ENCODE measurements at regions not wholly inside any gene's neighbourhood (a gene's known extent, or its start where the extent isn't known, plus 50 kb on each side); places are given as distances from the start of the nearest gene placed in this dataset.

- H3K9me3 ChIP-seq (ENCODE audit: control insufficient read depth in 2 of 2, low read length in 2 of 2) = no peaks in the 10 kb centered on the region
- no peaks in the 10 kb centered on the region for H3K36me3 ChIP-seq (ENCODE audit: control insufficient read depth in 2 of 2, insufficient read depth in 2 of 2, low read length in 2 of 2)
- no peak overlapping the region for H3K27ac ChIP-seq (ENCODE audit: low read length)
- peaks cover 6% of the 10 kb centered on the region for H3K4me1 ChIP-seq (ENCODE audit: control insufficient read depth, insufficient read depth, low read length)
- no peak overlapping the region for H3K9ac ChIP-seq (ENCODE audit: low read length in 2 of 2)
- H3K4me3 ChIP-seq (ENCODE audit: low read length in 2 of 2) = no peak overlapping the region
- no peaks in the 10 kb centered on the region for H3K27me3 ChIP-seq (ENCODE audit: control insufficient read depth in 1 of 2, insufficient read depth in 2 of 2, low read length in 2 of 2)
Measured at GRCh38 chr2:234684466-234684865, 187.6 kb upstream of the ARL4C start.

GRCh38 chr2:234683950-234684349 lies 187.1 kb upstream of the ARL4C start:
- Histone ChIP-seq H3K27ac (ENCODE audit: low read length) (no peak overlapping the region), H3K27me3 (ENCODE audit: control insufficient read depth in 1 of 2, insufficient read depth in 2 of 2, low read length in 2 of 2) (no peaks in the 10 kb centered on the region)

GRCh38 chr2:234682492-234683228 lies 185.8 kb upstream of the ARL4C start:
- H3K9ac ChIP-seq (ENCODE audit: low read length in 2 of 2) = no peak overlapping the region
- no peaks in the 10 kb centered on the region for H3K27me3 ChIP-seq (ENCODE audit: control insufficient read depth in 1 of 2, insufficient read depth in 2 of 2, low read length in 2 of 2)
- H3K36me3 ChIP-seq (ENCODE audit: control insufficient read depth in 2 of 2, insufficient read depth in 2 of 2, low read length in 2 of 2) = no peaks in the 10 kb centered on the region
- H3K4me3 ChIP-seq (ENCODE audit: low read length in 2 of 2) = no peak overlapping the region
- H3K9me3 ChIP-seq (ENCODE audit: control insufficient read depth in 2 of 2, low read length in 2 of 2) = no peaks in the 10 kb centered on the region
- peaks cover 10% of the 10 kb centered on the region for H3K4me1 ChIP-seq (ENCODE audit: control insufficient read depth, insufficient read depth, low read length)
- no peak overlapping the region for H3K27ac ChIP-seq (ENCODE audit: low read length)

More at GRCh38 chr2:234683950-234684349, 187.1 kb upstream of the ARL4C start:
- H3K4me3 ChIP-seq (ENCODE audit: low read length in 2 of 2) = no peak overlapping the region
- H3K9me3 ChIP-seq (ENCODE audit: control insufficient read depth in 2 of 2, low read length in 2 of 2) = no peaks in the 10 kb centered on the region
- peaks cover 7% of the 10 kb centered on the region for H3K4me1 ChIP-seq (ENCODE audit: control insufficient read depth, insufficient read depth, low read length)
- H3K36me3 ChIP-seq (ENCODE audit: control insufficient read depth in 2 of 2, insufficient read depth in 2 of 2, low read length in 2 of 2) = no peaks in the 10 kb centered on the region
- no peak overlapping the region for H3K9ac ChIP-seq (ENCODE audit: low read length in 2 of 2)

GRCh38 chr2:234680688-234681619 lies 184.1 kb upstream of the ARL4C start:
- H3K9me3 ChIP-seq (ENCODE audit: control insufficient read depth in 2 of 2, low read length in 2 of 2) = no peaks in the 10 kb centered on the region
- H3K36me3 ChIP-seq (ENCODE audit: control insufficient read depth in 2 of 2, insufficient read depth in 2 of 2, low read length in 2 of 2) = no peaks in the 10 kb centered on the region
- H3K4me1 ChIP-seq (ENCODE audit: control insufficient read depth, insufficient read depth, low read length) = peaks cover 10% of the 10 kb centered on the region
- H3K4me3 ChIP-seq (ENCODE audit: low read length in 2 of 2) = no peak overlapping the region
- no peak overlapping the region for H3K27ac ChIP-seq (ENCODE audit: low read length)
- H3K27me3 ChIP-seq (ENCODE audit: control insufficient read depth in 1 of 2, insufficient read depth in 2 of 2, low read length in 2 of 2) = no peaks in the 10 kb centered on the region
- no peak overlapping the region for H3K9ac ChIP-seq (ENCODE audit: low read length in 2 of 2)

- H3K9me3 ChIP-seq (ENCODE audit: control insufficient read depth in 2 of 2, low read length in 2 of 2) = no peaks in the 10 kb centered on the region
- no peaks in the 10 kb centered on the region for H3K36me3 ChIP-seq (ENCODE audit: control insufficient read depth in 2 of 2, insufficient read depth in 2 of 2, low read length in 2 of 2)
- H3K4me1 ChIP-seq (ENCODE audit: control insufficient read depth, insufficient read depth, low read length) = peaks cover 10% of the 10 kb centered on the region
- no peak overlapping the region for H3K4me3 ChIP-seq (ENCODE audit: low read length in 2 of 2)
- no peaks in the 10 kb centered on the region for H3K27me3 ChIP-seq (ENCODE audit: control insufficient read depth in 1 of 2, insufficient read depth in 2 of 2, low read length in 2 of 2)
- H3K27ac ChIP-seq (ENCODE audit: low read length) = no peak overlapping the region
- H3K9ac ChIP-seq (ENCODE audit: low read length in 2 of 2) = no peak overlapping the region
Measured at GRCh38 chr2:234679741-234680687, 183.1 kb upstream of the ARL4C start.

- Histone ChIP-seq H3K27me3 (ENCODE audit: control insufficient read depth in 1 of 2, insufficient read depth in 2 of 2, low read length in 2 of 2) (no peaks in the 10 kb centered on the region), H3K9me3 (ENCODE audit: control insufficient read depth in 2 of 2, low read length in 2 of 2) (no peaks in the 10 kb centered on the region), H3K9ac (ENCODE audit: low read length in 2 of 2) (no peak overlapping the region), H3K4me3 (ENCODE audit: low read length in 2 of 2) (no peak overlapping the region), H3K36me3 (ENCODE audit: control insufficient read depth in 2 of 2, insufficient read depth in 2 of 2, low read length in 2 of 2) (no peaks in the 10 kb centered on the region), H3K27ac (ENCODE audit: low read length) (no peak overlapping the region), H3K4me1 (ENCODE audit: control insufficient read depth, insufficient read depth, low read length) (peaks cover 10% of the 10 kb centered on the region)
Measured at GRCh38 chr2:234679301-234679740, 182.4 kb upstream of the ARL4C start.

GRCh38 chr2:234678711-234679110 lies 181.8 kb upstream of the ARL4C start:
- H3K27me3 ChIP-seq (ENCODE audit: control insufficient read depth in 1 of 2, insufficient read depth in 2 of 2, low read length in 2 of 2) = no peaks in the 10 kb centered on the region
- H3K4me1 ChIP-seq (ENCODE audit: control insufficient read depth, insufficient read depth, low read length) = peaks cover 10% of the 10 kb centered on the region

GRCh38 chr2:234677758-234678538 lies 181.1 kb upstream of the ARL4C start:
- Histone ChIP-seq H3K36me3 (ENCODE audit: control insufficient read depth in 2 of 2, insufficient read depth in 2 of 2, low read length in 2 of 2) (no peaks in the 10 kb centered on the region), H3K9ac (ENCODE audit: low read length in 2 of 2) (no peak overlapping the region), H3K4me3 (ENCODE audit: low read length in 2 of 2) (no peak overlapping the region), H3K9me3 (ENCODE audit: control insufficient read depth in 2 of 2, low read length in 2 of 2) (peaks cover 0 to 2% of the 10 kb centered on the region in 2 donors), H3K4me1 (ENCODE audit: control insufficient read depth, insufficient read depth, low read length) (peaks cover 10% of the 10 kb centered on the region), H3K27ac (ENCODE audit: low read length) (no peak overlapping the region), H3K27me3 (ENCODE audit: control insufficient read depth in 1 of 2, insufficient read depth in 2 of 2, low read length in 2 of 2) (no peaks in the 10 kb centered on the region)

More at GRCh38 chr2:234678711-234679110, 181.8 kb upstream of the ARL4C start:
- no peaks in the 10 kb centered on the region for H3K9me3 ChIP-seq (ENCODE audit: control insufficient read depth in 2 of 2, low read length in 2 of 2)
- no peak overlapping the region for H3K27ac ChIP-seq (ENCODE audit: low read length)
- no peaks in the 10 kb centered on the region for H3K36me3 ChIP-seq (ENCODE audit: control insufficient read depth in 2 of 2, insufficient read depth in 2 of 2, low read length in 2 of 2)
- H3K4me3 ChIP-seq (ENCODE audit: low read length in 2 of 2) = no peak overlapping the region
- H3K9ac ChIP-seq (ENCODE audit: low read length in 2 of 2) = no peak overlapping the region

GRCh38 chr2:234676783-234677450 lies 180.0 kb upstream of the ARL4C start:
- peaks cover 0 to 3% of the 10 kb centered on the region in 2 donors for H3K9me3 ChIP-seq (ENCODE audit: control insufficient read depth in 2 of 2, low read length in 2 of 2)
- H3K4me3 ChIP-seq (ENCODE audit: low read length in 2 of 2) = no peak overlapping the region
- H3K4me1 ChIP-seq (ENCODE audit: control insufficient read depth, insufficient read depth, low read length) = peaks cover 10% of the 10 kb centered on the region
- no peaks in the 10 kb centered on the region for H3K36me3 ChIP-seq (ENCODE audit: control insufficient read depth in 2 of 2, insufficient read depth in 2 of 2, low read length in 2 of 2)
- no peaks in the 10 kb centered on the region for H3K27me3 ChIP-seq (ENCODE audit: control insufficient read depth in 1 of 2, insufficient read depth in 2 of 2, low read length in 2 of 2)
- H3K9ac ChIP-seq (ENCODE audit: low read length in 2 of 2) = no peak overlapping the region
- no peak overlapping the region for H3K27ac ChIP-seq (ENCODE audit: low read length)

Measured in stomach smooth muscle (tissue), 2 donors.